Kidney capillary endothelial cell (primary cell): ENCODE measurements at regions not wholly inside any gene's neighbourhood (a gene's known extent, or its start where the extent isn't known, plus 50 kb on each side); places are given as distances from the start of the nearest gene placed in this dataset.

ENCODE experiments used
- DNase-seq: peaks from one replicate; pipeline ENCODE4 v3.0.0-alpha.2; 2018; ENCODE audit warnings: low spot score

GRCh38 chr11:28736256-28736655 is 628.1 kb downstream of the METTL15 start:
- DNase-seq = no peak

- no peak for DNase-seq
Measured at GRCh38 chr11:28735511-28735910, 627.3 kb downstream of the METTL15 start.

DNA sequence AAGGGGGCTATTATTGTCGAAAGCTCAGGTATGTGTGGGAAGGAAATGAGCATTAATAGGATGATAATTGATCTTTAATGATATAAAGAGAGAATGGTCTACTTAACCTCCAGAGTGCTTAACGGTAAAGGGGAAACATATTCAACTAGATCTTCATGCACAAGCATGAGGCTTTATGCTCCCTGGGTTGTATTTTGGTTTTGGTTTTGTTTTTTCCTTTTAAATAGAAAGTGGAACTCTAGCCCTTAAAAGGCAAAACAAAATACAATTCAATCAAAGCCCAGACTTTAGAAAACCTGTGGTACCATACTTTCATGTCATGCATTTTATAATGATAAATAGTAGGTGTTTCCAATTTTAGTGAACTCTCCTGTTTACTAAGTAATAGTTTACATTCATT is 622.7 kb downstream of the METTL15 start:
- no peak for DNase-seq

DNA sequence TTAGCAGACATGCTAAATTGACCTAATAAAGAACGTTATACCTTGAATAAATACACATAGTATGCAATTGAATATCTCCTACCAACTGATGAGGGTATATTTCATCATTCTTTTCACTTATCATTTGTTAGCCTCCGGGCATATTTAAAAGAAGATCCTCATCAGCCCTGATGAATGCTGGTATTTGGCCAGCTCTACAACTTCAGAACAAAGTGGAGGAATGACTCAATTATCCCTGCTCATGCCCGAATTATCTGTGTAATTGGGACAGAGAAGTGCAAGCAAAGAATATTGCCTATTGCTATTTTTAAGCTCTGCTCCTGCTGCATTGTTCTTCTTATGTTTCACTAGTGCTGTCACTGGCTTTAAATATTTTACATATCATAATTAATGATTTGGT is 622.1 kb downstream of the METTL15 start:
- DNase-seq = no peak

GRCh38 chr11:28729339-28729738 is 621.2 kb downstream of the METTL15 start:
- no peak for DNase-seq

- no peak for DNase-seq
Measured at GRCh38 chr11:28728666-28729065, 620.5 kb downstream of the METTL15 start.

DNA sequence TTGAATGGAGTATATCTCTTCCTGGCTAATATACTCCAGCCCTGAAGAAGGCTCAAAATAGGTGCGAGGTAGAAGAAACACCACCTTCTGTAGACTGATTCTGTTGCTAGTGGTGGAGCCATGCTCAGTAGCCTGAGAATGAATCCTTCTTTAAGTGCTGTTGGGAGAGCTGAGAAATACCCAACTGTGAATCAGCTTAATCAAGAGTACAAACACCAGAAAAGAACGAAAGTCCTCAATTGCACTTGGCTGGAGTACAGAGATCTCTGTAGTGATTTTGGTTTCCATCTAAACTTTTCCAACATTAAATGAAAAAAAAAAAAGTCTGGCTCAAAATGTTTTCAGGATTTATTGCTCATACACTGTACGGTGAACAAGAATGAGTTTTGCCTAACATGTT is 619.1 kb downstream of the METTL15 start:
- DNase-seq = no peak

- DNase-seq = no peak
Measured at GRCh38 chr11:28726432-28726831, 618.2 kb downstream of the METTL15 start.

DNA sequence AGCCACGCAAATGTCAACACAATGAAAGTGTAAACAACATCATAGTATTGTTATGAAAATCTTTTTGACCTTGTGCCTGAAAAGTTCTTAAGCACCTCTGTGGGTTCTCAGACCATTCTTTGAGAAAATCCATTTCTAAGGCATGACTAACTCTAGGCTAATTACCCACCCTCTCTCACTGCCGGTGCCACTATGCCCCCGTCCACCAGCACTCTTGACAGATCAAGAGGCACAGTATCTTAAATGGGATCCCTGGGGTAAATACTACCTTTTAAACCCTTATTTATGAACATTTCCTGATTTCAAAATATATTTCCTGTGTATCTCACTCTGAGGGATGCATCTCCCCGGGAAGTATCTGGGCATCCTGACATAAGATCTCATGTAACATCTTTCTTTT is 607.5 kb downstream of the METTL15 start:
- no peak for DNase-seq

GRCh38 chr11:28713850-28714249 is 605.7 kb downstream of the METTL15 start:
- no peak for DNase-seq

DNA sequence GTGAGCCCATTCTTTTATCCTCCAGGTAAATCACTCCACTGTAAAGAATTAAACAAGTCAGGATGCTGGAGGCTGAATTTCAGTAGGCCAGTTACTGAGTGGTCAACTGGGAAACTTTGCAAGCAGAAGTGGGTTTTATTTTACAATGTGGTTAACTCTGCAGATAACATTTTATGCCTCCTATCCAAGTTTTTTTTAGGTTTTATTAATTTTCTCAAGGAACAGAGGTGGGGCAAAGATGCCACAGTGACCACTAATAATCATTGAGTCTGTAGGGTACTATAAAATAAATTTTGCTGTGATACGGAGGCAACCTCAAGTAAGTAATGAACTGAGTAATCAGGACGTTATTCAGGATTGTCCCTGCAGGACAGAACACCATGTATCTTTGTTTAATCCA is 599.9 kb downstream of the METTL15 start:
- DNase-seq = no peak

- no peak for DNase-seq
Measured at GRCh38 chr11:28704801-28705200, 596.6 kb downstream of the METTL15 start.

GRCh38 chr11:28703371-28703770 is 595.2 kb downstream of the METTL15 start:
- DNase-seq = no peak

DNA sequence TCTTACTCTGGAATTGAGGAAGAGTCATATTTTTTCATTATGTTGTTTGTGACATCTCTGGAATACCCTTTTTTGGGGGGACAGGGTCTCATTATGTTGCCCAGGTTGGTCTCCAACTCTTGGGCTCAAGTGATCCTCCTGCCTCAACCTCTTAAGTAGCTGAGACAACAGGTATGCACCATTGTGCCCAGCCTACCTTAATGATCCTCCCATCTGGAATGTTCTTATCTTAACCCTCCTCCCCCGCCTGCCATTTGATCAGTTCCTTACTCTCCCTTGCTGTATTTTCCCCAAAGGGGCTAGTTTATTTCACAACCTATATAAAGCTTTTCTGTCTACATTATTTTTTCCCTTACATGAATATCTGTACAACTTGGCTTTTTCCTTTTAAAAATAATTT is 594.7 kb downstream of the METTL15 start:
- DNase-seq = no peak

DNA sequence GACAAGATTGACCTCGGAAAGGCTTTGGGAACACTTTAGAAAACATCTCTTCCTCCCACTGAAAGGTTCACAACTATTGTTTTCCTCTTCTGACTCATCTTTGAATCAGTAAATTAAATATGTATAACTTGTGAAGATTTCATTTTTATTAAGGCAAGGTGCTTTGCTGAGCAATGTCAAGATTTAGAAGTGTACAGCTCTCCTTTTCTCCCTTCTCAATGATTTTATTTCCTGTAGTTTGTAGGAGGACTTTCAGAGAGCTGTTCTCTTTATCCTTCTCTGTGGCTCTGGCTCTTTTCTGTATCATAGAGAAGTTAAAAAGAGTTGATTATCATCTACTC is 594.2 kb downstream of the METTL15 start:
- no peak for DNase-seq

DNA sequence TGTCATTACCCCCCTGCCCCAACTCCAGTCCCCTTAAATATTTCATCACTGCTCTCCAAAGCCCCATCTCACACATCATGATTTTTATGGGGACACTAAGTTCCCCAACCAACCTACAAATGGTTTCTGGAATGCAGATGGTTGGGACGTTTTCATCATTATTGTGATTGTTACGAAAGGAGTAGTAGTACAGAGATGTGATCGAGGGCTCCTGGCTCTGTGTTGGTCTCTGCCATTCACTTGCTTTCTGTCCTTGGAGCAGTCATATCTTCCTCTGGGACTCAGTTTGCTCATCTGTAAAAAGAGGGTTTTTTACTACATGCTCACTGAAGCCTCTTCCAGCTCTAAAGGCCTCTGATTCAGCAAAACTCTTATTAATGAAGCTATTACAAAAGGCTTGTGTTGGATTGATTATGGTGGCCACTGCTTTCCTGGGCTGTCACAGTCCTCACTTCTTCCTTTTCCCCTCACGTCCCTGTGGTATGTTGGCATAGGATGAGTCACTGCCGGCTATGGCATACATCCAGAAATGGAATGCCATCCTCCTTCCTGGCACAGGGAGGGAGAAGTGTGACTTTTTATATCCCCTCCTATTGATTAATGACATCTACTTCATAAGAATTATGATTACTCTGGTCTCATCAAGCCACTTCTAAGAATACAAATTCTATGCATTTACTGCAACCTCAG is 593.7 kb downstream of the METTL15 start:
- peak; percentile 60 for DNase-seq

GRCh38 chr11:28699701-28700100 is 591.5 kb downstream of the METTL15 start:
- no peak for DNase-seq

DNA sequence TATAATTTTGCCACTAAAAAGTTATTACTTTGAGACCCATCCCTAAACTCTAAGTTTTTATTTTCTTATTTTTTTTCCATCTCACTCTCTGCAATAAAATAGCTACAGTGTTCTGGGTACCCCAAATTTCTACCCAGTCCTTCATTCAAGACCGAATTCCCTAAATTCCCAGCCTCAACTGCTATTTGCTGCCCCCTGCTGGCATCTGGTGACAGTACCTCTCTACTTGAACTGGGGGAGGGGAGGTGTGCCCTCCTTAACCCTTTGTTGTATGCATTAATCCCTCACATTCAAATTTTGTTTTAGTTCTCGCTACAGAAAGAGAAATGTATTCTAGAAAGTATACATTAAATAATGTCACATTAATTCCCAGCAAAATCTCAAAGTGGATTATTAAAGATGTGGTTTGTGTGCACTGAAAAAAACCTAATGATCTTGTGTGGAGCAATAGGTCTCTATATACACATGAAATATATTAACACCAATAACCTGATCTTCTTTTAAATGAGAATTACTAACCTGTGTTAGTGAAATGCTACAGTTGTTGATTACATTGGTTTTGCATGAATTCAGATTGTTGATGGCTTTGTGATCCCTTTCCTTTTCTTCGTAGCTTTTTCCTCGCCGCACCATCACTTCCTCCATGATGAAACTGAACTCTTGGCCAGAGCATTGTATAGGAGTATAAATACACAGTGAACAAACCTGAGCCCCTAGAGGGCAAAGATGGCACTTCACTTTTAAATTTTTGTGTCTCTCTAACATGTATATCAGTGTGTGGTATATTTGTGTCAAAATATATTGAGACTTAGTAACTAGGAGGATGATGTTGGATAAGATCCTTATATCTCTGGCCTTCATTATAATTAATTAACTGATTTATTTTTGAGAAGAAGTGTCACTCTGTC is 590.0 kb downstream of the METTL15 start:
- DNase-seq = peak; percentile 32

DNA sequence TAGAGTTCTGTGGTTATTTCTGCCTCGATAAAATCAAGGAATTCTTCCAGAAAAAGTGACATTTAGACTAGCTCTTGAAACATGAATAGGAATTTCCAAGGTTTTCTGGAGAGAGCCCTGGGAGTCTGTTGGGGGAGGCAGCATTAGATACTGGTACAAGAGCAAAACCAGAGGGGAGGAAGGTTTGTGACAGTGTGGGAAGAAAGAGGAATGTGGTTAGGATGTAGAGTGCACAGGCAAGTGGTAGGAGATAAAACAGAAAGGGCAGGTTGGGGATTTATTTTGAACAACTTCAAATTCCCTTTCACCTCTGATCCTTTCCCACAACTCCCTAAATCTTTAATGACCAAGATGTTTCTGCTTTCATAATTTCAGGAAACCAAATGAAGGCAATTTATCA is 588.4 kb downstream of the METTL15 start:
- DNase-seq = no peak

GRCh38 chr11:28690746-28691145 is 582.6 kb downstream of the METTL15 start:
- DNase-seq = no peak

- DNase-seq = no peak
Measured at GRCh38 chr11:28684011-28684586, 575.9 kb downstream of the METTL15 start.

DNA sequence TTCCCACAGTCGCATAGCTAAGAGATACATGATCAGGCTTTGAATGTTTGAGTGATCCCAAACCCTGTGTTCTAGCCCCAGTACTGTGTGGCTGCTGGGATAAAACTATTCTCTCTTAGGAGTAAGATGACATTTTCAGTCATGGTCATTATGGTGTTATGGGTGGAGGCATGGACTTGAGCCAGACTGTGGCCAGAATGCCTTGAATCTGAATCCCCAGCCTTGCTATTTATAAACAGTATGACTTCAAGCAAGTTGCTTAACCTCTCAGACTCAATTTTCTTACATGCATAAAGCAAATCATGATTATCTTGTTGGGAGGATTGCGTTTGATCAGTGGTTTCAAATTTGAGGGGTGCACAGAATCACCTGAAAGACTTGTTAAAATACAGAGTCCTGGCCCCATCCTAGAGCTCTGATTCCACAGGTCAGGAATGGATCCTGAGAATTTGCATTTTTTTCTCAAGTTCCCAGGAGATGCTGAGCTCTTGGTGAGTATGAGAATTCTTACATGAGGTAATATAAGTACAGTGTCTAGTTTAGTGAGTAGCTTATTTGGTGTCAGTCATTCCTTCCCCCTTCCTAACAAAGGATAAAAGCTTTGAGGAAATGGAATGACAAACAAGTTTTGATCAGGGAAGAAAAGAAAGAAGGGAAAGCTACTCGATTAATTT is 571.7 kb downstream of the METTL15 start:
- no peak for DNase-seq

DNA sequence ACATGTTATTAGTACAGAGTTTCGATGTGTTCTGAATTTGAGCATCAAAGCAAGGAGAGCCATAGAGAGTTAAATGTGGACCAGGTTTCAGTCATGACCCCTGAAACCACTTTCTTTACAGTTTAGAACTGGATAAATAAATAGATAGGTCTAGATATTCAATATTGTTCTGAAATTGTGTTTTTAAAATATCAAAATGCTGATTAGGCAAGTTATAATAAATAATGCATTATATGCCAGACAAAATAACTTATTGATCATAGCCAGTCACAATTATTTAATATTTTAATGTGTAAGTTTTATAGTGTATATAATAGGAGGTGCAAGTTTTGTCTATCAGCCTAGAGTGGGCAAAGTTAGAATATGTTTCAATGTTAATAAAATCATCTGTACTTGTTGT is 569.5 kb downstream of the METTL15 start:
- no peak for DNase-seq
